Tibial nerve (tissue), 4 donors: ENCODE measurements at regions not wholly inside any gene's neighbourhood (a gene's known extent, or its start where the extent isn't known, plus 50 kb on each side); places are given as distances from the start of the nearest gene placed in this dataset.

Experiments
- DNase-seq, 2 donors: peaks; one replicate each; pipeline ENCODE4 v3.0.0-alpha.2; 2019; ENCODE audit warnings: low spot score in 2 of 2
- H3K27ac ChIP-seq, 4 donors: fragments of 200-600 bp; sonication (generic) in 3 of 4; one replicate each; pipeline ENCODE4 v1.5.1; 2017 to 2019; ENCODE audit warnings: mild to moderate bottlenecking in 1 of 4
- H3K27me3 ChIP-seq, 2 donors: fragments of 200-600 bp; sonication (generic) in 1 of 2; one replicate each; pipeline versions ENCODE4 v1.5.1 to v1.6.0; 2017 to 2019
- H3K36me3 ChIP-seq, 3 donors: fragments of 200-600 bp; sonication (generic); one replicate each; pipeline ENCODE4 v1.5.1; 2018 to 2019
- H3K4me1 ChIP-seq, 4 donors: fragments of 200-600 bp; sonication (generic) in 3 of 4; one replicate each; pipeline ENCODE4 v1.5.1; 2017 to 2019
- H3K4me3 ChIP-seq, 4 donors: fragments of 200-600 bp; sonication (generic) in 3 of 4; one replicate each; pipeline ENCODE4 v1.5.1; 2017 to 2019; ENCODE audit warnings: mild to moderate bottlenecking in 1 of 4, moderate library complexity in 1 of 4
- H3K9me3 ChIP-seq, 4 donors: fragments of 200-600 bp; sonication (generic) in 3 of 4; one replicate each; pipeline ENCODE4 v1.5.1; 2017 to 2019
- CTCF ChIP-seq, 5 experiments: fragments of 200-600 bp in 3 of 5; fragments of 450-650 bp in 2 of 5; sonication (generic) in 3 of 5; IDR thresholded peaks; one replicate each; pipeline ENCODE4 v1.5.1; 2016 to 2019; ENCODE audit warnings: antibody characterized with exemption in 5 of 5, mild to moderate bottlenecking in 3 of 5, moderate library complexity in 2 of 5
- EP300 ChIP-seq, 2 donors: sonication (generic); formaldehyde crosslinking; IDR thresholded peaks; one replicate each; pipeline ENCODE4 v1.6.1; 2017; ENCODE audit warnings: antibody characterized with exemption in 2 of 2, mild to moderate bottlenecking in 1 of 2
- POLR2A ChIP-seq, 2 donors: fragments of 450-650 bp; IDR thresholded peaks; one replicate each; pipeline ENCODE4 v1.6.1; 2017; ENCODE audit warnings: antibody characterized with exemption in 2 of 2, mild to moderate bottlenecking in 2 of 2, moderate library complexity in 2 of 2
- WGBS, 2 donors: methylation state at CpG; one replicate each; pipeline ENCODE4 v1.1.5; 2018; 5-methylcytosine and 5-hydroxymethylcytosine counted together

GRCh38 chr3:55191911-55192775, 264.3 kb upstream of the LRTM1 start:
- no peak overlapping the region for H3K4me3 ChIP-seq
- no peaks in the 10 kb centered on the region for H3K4me1 ChIP-seq
- no peak for DNase-seq
- WGBS, 2 donors, result 79 to 89% methylated on average over 4 of the region's 4 CpGs
- H3K9me3 ChIP-seq, result peaks cover 0 to 9% (median 0%) of the 10 kb centered on the region in 4 donors
- H3K36me3 ChIP-seq, result no peaks in the 10 kb centered on the region
- no peaks in the 10 kb centered on the region for H3K27me3 ChIP-seq
- no peak for TF ChIP-seq EP300 (IDR thresholded peaks at IDR 0.05)
- TF ChIP-seq POLR2A (IDR thresholded peaks at IDR 0.05), result no peak
- no peak for TF ChIP-seq CTCF (IDR thresholded peaks at IDR 0.05)
- H3K27ac ChIP-seq, result no peak overlapping the region

GRCh38 chr3:55190331-55190730, 262.5 kb upstream of the LRTM1 start:
- TF ChIP-seq EP300 (IDR thresholded peaks at IDR 0.05) (no peak), CTCF (IDR thresholded peaks at IDR 0.05) (no peak), POLR2A (IDR thresholded peaks at IDR 0.05) (no peak)
- 51 to 62% methylated on average over 6 of the region's 6 CpGs for WGBS, 2 donors
- H3K27ac ChIP-seq, result no peak overlapping the region

GRCh38 chr3:55189359-55189801, 261.5 kb upstream of the LRTM1 start:
- Histone ChIP-seq H3K27ac (no peak overlapping the region), H3K9me3 (peaks cover 0 to 9% (median 0%) of the 10 kb centered on the region in 4 donors)
- 26 to 43% methylated on average over 5 of the region's 5 CpGs for WGBS, 2 donors

More at GRCh38 chr3:55190331-55190730, 262.5 kb upstream of the LRTM1 start:
- Histone ChIP-seq H3K9me3 (peaks cover 0 to 9% (median 0%) of the 10 kb centered on the region in 4 donors), H3K4me1 (no peaks in the 10 kb centered on the region), H3K4me3 (no peak overlapping the region), H3K36me3 (no peaks in the 10 kb centered on the region), H3K27me3 (no peaks in the 10 kb centered on the region)
- DNase-seq, result no peak

GRCh38 chr3:55185380-55185779, 257.5 kb upstream of the LRTM1 start:
- Histone ChIP-seq H3K9me3 (peaks cover 0 to 9% (median 0%) of the 10 kb centered on the region in 4 donors), H3K36me3 (no peaks in the 10 kb centered on the region), H3K27ac (no peak overlapping the region), H3K27me3 (no peaks in the 10 kb centered on the region), H3K4me1 (no peaks in the 10 kb centered on the region), H3K4me3 (no peak overlapping the region)
- no peak for DNase-seq
- 51 to 53% methylated on average over 3 of the region's 3 CpGs for WGBS, 2 donors
- TF ChIP-seq POLR2A (IDR thresholded peaks at IDR 0.05), result no peak
- TF ChIP-seq EP300 (IDR thresholded peaks at IDR 0.05), result no peak
- TF ChIP-seq CTCF (IDR thresholded peaks at IDR 0.05), result no peak

More at GRCh38 chr3:55189359-55189801, 261.5 kb upstream of the LRTM1 start:
- Histone ChIP-seq H3K36me3 (no peaks in the 10 kb centered on the region), H3K4me3 (no peak overlapping the region), H3K27me3 (no peaks in the 10 kb centered on the region), H3K4me1 (no peaks in the 10 kb centered on the region)
- no peak for DNase-seq
- no peak for TF ChIP-seq POLR2A (IDR thresholded peaks at IDR 0.05)
- TF ChIP-seq CTCF (IDR thresholded peaks at IDR 0.05), result no peak
- TF ChIP-seq EP300 (IDR thresholded peaks at IDR 0.05), result no peak

GRCh38 chr3:55183201-55183600, 255.3 kb upstream of the LRTM1 start:
- H3K27me3 ChIP-seq, result no peaks in the 10 kb centered on the region
- H3K4me3 ChIP-seq, result no peak overlapping the region
- no peak for TF ChIP-seq EP300 (IDR thresholded peaks at IDR 0.05)
- no peak for TF ChIP-seq POLR2A (IDR thresholded peaks at IDR 0.05)
- TF ChIP-seq CTCF (IDR thresholded peaks at IDR 0.05), result no peak
- no peak for DNase-seq
- H3K36me3 ChIP-seq, result no peaks in the 10 kb centered on the region
- H3K9me3 ChIP-seq, result peaks cover 0 to 5% (median 0%) of the 10 kb centered on the region in 4 donors
- H3K4me1 ChIP-seq, result no peaks in the 10 kb centered on the region
- no peak overlapping the region for H3K27ac ChIP-seq
